GM19238 (cell line): ENCODE measurements at regions not wholly inside any gene's neighbourhood (a gene's known extent, or its start where the extent isn't known, plus 50 kb on each side); places are given as distances from the start of the nearest gene placed in this dataset.

ENCODE experiments used
- DNase-seq: peaks from one replicate; pipeline ENCODE4 v3.0.0; 2011; ENCODE audit warnings: low spot score; ENCODE audit not compliant: insufficient read length

DNA sequence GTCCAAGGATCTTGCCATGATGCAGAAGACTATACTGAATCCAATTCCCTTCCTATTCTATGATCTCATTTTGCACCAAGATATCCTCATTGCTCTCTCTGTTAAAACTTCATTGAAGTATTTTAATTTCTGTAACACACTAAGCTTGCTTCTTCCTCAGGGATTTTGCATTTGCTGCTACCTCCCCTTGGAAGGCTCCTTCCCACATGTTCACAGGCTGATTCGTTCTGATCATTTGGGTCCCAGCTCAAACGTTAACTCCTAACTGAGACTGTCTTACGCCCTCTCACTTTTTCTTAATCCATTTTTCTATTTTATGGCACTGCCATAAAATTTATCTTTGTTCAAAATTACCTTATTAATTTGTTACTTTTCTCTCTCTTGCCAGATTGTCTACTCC is 713.0 kb upstream of the LRRC4C start:
- DNase-seq: no peak

- DNase-seq: no peak
Measured at GRCh38 chr11:42175203-42175602, 715.8 kb upstream of the LRRC4C start.

GRCh38 chr11:42179216-42179615 is 719.8 kb upstream of the LRRC4C start:
- DNase-seq: no peak

DNA sequence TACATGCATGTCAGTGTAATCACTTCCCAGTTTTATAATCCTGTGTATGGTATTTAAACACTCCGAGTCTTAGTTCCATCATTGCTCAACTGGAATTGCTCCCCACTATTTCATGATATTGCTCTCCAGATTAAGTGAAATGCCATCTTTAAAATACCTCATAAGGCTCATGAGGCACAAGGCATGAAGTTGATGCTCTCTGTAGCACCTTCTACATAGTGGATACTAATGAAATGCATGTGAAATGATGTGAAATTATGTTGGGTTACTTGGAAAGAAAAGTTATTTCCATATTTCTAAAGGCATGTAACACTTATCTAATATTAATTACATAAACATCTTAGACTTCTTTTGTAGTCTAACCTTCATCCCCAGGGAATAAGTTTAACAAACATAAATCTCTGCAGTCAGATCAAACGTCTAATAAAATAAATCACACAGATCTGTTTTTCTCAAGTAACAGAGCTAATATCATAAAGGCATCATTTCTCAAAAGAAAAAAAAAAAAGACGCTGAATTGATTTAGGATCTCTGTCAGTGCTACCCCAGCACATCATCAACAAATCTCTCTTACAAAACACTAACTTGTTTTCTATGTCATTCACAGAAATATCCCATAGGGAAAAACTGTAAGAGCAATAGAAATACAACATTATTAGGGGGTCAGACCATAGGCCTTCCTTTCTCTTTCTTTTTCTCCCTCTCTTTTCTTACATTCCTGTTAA is 736.0 kb upstream of the LRRC4C start:
- DNase-seq: no peak

- no peak for DNase-seq
Measured at GRCh38 chr11:42200311-42200710, 740.9 kb upstream of the LRRC4C start.

- no peak for DNase-seq
Measured at GRCh38 chr11:42201603-42202148, 742.2 kb upstream of the LRRC4C start.

- no peak for DNase-seq
Measured at GRCh38 chr11:42205518-42205917, 746.1 kb upstream of the LRRC4C start.

DNA sequence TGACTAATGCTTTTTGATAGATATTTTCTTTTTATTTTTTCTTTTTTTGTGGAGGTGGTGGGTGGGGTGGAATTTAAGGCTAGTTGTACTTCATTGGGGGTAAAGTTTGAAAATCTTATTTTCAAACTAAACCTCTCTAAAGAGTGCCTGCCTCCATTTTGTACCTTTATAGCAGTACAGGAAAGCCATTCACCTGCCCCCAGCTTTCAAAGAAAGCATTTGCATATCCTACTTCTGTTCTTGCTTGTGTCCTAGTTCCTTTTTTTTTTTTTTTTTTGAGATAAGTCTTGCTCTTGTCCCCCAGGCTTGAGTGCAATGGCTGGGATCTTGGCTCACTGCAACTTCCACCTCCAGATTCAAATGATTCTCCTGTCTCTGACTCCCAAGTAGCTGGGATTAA is 766.2 kb upstream of the LRRC4C start:
- no peak for DNase-seq

DNA sequence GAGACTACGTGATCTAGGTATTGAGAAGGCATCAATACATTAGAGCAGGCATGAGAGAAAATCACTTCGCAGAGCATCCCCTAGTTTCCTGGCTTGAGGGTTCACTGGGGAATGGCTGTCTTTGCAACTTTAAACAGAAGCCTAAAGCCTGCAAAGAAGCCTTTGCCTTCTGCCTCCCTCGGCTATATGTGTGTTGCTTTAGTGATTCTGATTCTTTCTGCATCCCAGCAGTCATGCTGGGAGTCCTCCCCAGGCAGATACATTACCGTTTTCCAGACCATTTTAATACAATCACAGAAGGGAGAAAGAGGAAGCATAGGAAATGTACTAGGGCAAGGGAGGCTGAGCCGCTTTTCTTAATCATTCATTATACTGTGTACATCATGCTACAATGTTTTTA is 773.2 kb upstream of the LRRC4C start:
- DNase-seq: no peak

GRCh38 chr11:42234451-42234951 is 775.0 kb upstream of the LRRC4C start:
- DNase-seq: no peak

DNA sequence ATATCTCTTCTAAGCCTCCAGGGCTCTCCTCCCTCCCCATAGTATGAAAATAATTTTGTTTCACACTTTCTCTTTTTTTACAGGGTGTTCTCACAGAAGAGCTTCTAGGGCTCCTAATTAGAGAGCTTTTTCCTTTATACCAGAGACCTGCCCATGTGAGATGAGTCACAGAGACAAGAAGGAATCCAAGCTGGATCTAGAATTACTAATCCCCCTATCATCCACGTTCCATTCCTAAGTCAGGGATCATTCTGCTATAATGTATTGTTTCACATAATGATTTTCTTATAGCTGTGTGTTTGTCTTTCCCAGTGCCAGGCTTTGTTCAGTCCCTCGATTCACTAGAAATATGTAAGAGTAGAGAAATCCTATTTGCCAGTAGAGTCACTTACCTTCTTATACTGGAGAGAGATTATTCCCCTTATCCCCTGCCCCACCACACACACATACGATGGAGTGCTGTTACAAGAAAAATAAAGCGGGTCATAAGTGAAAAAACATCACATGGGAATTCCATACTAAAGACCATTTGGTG is 778.3 kb upstream of the LRRC4C start:
- no peak for DNase-seq

- DNase-seq: no peak
Measured at GRCh38 chr11:42239188-42239587, 779.7 kb upstream of the LRRC4C start.

GRCh38 chr11:42243385-42243784 is 783.9 kb upstream of the LRRC4C start:
- no peak for DNase-seq

GRCh38 chr11:42244376-42244775 is 784.9 kb upstream of the LRRC4C start:
- no peak for DNase-seq

- no peak for DNase-seq
Measured at GRCh38 chr11:42249401-42249800, 789.9 kb upstream of the LRRC4C start.

GRCh38 chr11:42249956-42250355 is 790.5 kb upstream of the LRRC4C start:
- DNase-seq: no peak

DNA sequence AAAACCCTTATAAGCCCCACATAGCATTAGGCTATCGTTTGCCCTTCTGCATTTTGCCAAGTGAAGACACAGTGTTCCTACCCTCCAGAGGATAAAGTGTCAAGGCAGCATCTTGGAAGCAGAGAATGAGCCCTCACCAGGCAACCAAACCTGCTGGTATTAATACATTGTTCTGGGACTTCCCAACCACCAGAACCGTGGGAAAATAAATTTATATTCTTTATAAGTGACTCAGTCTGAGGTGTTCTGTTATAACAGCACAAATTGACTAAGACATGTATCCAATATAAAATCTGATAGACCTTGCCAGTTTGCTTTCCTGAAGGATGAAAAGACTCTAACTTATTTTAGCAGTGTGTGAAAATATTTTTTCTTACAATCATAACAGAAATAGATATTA is 792.5 kb upstream of the LRRC4C start:
- DNase-seq: no peak

- DNase-seq: no peak
Measured at GRCh38 chr11:42253156-42253555, 793.7 kb upstream of the LRRC4C start.

- DNase-seq: no peak
Measured at GRCh38 chr11:42255906-42256305, 796.5 kb upstream of the LRRC4C start.

DNA sequence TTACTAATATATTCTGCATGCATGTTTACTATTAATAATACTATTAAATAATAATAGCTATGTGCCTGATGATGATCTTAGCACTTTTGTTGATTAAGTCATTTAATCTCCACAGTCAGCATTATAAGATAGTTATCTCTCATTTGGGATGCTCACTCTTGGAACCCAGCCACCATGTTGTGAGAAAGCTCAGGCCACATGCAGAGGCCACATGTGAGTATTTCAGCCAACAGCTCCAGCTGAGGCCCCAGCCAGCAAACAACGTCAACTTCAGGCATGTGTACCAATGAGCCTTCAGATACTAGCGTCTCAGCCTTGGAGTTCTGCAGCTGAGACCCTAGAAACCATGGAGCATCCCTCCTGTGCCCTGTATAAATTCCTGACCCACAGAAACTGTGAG is 798.1 kb upstream of the LRRC4C start:
- no peak for DNase-seq

- no peak for DNase-seq
Measured at GRCh38 chr11:42265072-42265471, 805.6 kb upstream of the LRRC4C start.

DNA sequence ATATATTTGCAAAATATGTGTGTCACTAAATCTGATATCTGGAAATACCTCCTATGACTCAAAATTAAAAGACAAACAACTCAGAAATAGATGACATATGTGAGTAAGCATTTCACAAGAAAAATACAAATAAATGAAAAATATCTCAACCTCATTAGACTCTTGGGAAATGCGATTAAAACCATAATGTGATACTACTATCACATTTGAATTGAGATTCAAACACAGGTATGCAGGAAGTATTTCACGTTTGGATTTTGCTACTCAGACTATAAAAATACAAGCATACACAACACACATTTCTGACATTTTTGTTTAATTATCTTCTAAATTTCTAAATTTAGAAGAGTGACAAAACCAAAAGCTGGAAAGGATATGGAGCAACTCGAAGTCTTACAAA is 811.9 kb upstream of the LRRC4C start:
- no peak for DNase-seq

GRCh38 chr11:42273977-42274376 is 814.5 kb upstream of the LRRC4C start:
- no peak for DNase-seq
